ENCODE measurements at regions not wholly inside any gene's neighbourhood (a gene's known extent, or its start where the extent isn't known, plus 50 kb on each side); places are given as distances from the start of the nearest gene placed in this dataset.

- Histone ChIP-seq H2AK5ac (ENCODE audit: low read depth, low read length) (no peak overlapping the region), H3K56ac (ENCODE audit: extremely low read depth, insufficient read depth, low read length) (no peak overlapping the region), H3K23ac (ENCODE audit: low read depth, low read length) (no peak overlapping the region), H2AFZ (replicated peaks; ENCODE audit: low read length, poor library complexity) (no peak overlapping the region), H2BK20ac (ENCODE audit: low read depth, low read length) (no peak overlapping the region), H3K27ac (ENCODE audit: insufficient read depth, low read length) (no peak overlapping the region), H3K4ac (ENCODE audit: low read depth, low read length) (no peak overlapping the region), H2BK120ac (ENCODE audit: low read depth, low read length) (no peak overlapping the region), H4K8ac (ENCODE audit: low read depth in 2 of 2, low read length in 2 of 2) (no peak overlapping the region), H3K79me1 (ENCODE audit: low read depth in 1 of 2, low read length in 2 of 2) (no peaks in the 10 kb centered on the region), H3K4me1 (ENCODE audit: control insufficient read depth, insufficient read depth, low read length) (peaks cover 3% of the 10 kb centered on the region; the same call in 1 of the 2 replicates), H3K18ac (ENCODE audit: low read depth, low read length) (no peak overlapping the region), H4K91ac (ENCODE audit: insufficient read depth, low read depth, low read length) (no peak overlapping the region), H2BK5ac (ENCODE audit: low read depth, low read length, poor library complexity, severe bottlenecking) (no peak overlapping the region), H3K9me3 (ENCODE audit: control insufficient read depth, insufficient read depth, low read length) (no peaks in the 10 kb centered on the region), H4K20me1 (ENCODE audit: insufficient read depth, low read length) (no peaks in the 10 kb centered on the region), H4K5ac (ENCODE audit: low read depth, low read length) (no peak overlapping the region), H2BK15ac (ENCODE audit: low read depth, low read length) (no peak overlapping the region), H3K9ac (ENCODE audit: low read depth, low read length) (no peak overlapping the region), H3K9me1 (ENCODE audit: insufficient read depth, low read length) (no peaks in the 10 kb centered on the region), H3K4me2 (ENCODE audit: low read depth, low read length) (no peak overlapping the region), H3K14ac (replicated peaks; ENCODE audit: low read depth, low read length) (no peak overlapping the region), H3K36me3 (ENCODE audit: control insufficient read depth, insufficient read depth, low read length) (no peaks in the 10 kb centered on the region), H2AK9ac (replicated peaks; ENCODE audit: low read depth, low read length, poor library complexity) (no peak overlapping the region), H3K27me3 (ENCODE audit: control insufficient read depth, insufficient read depth, low read length) (peaks cover 12% of the 10 kb centered on the region), H3K4me3 (ENCODE audit: insufficient read depth, low read depth, low read length) (no peak overlapping the region)
- dilution Hi-C loops (cut with HindIII; ENCODE audit: low sequenced_read_pairs, unreplicated experiment): no loop called here
- intact Hi-C loops (cut with micrococcal nuclease): no loop called here
- ChIA-PET POLR2A (ENCODE audit: unreplicated experiment) (no interaction called here), CTCF (interaction anchor here (1.1 kb wide), 1 partner anchor 137 kb away, joined by 3 read pairs; no protein-coding TSS in a partner anchor)
- no TSS peak for BruUV-seq (replicated peaks)
- in situ Hi-C loops (cut with MboI; ENCODE audit: low sequenced_read_pairs): no loop called here
- no CpG with 5 or more reads among the region's 4 CpGs for WGBS, 2 experiments (ENCODE audit: extremely low coverage in 2 of 2, insufficient read length in 1 of 2)
- DNase-seq (no peak), ATAC-seq (ENCODE audit: low read depth) (no peak)
- TF ChIP-seq POLR2A (IDR thresholded peaks at IDR 0.05; ENCODE audit: low read depth, low read length) (no peak), RAD21 (IDR thresholded peaks at IDR 0.05; ENCODE audit: low read length) (no peak), MAZ (IDR thresholded peaks at IDR 0.05; ENCODE audit: borderline replicate concordance, low read depth, low read length) (no peak), SMC3 (IDR thresholded peaks at IDR 0.05; ENCODE audit: low read depth, low read length) (no peak), USF2 (IDR thresholded peaks at IDR 0.05; ENCODE audit: low read depth, low read length) (no peak), FOS (IDR thresholded peaks at IDR 0.05; ENCODE audit: low read depth, low read length) (no peak), MXI1 (IDR thresholded peaks at IDR 0.05; ENCODE audit: borderline replicate concordance, low read depth, low read length) (no peak), CHD1 (IDR thresholded peaks at IDR 0.05; ENCODE audit: low read depth, low read length) (no peak), RFX5 (IDR thresholded peaks at IDR 0.05; ENCODE audit: low read depth, low read length) (no peak), CTCF (conservative IDR thresholded peaks at IDR 0.05; ENCODE audit: low read depth, low read length) (no peak), NFE2L2 (IDR thresholded peaks at IDR 0.05; ENCODE audit: low read depth, low read length) (no peak), MAFK (IDR thresholded peaks at IDR 0.05; ENCODE audit: low read depth, low read length) (no peak), RCOR1 (IDR thresholded peaks at IDR 0.05; ENCODE audit: insufficient replicate concordance, low read length) (no peak), BHLHE40 (IDR thresholded peaks at IDR 0.05; ENCODE audit: low read depth, low read length) (no peak)
- TF ChIP-seq, protein P1, sequence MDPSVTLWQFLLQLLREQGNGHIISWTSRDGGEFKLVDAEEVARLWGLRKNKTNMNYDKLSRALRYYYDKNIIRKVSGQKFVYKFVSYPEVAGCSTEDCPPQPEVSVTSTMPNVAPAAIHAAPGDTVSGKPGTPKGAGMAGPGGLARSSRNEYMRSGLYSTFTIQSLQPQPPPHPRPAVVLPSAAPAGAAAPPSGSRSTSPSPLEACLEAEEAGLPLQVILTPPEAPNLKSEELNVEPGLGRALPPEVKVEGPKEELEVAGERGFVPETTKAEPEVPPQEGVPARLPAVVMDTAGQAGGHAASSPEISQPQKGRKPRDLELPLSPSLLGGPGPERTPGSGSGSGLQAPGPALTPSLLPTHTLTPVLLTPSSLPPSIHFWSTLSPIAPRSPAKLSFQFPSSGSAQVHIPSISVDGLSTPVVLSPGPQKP (IDR thresholded peaks at IDR 0.05; ENCODE audit: borderline replicate concordance, low read depth, low read length): no peak
Measured at GRCh38 chr9:107621436-107621835, 131.9 kb upstream of the KLF4 start.
